Activated naive CD8-positive, alpha-beta T cell (primary cell): ENCODE measurements at regions not wholly inside any gene's neighbourhood (a gene's known extent, or its start where the extent isn't known, plus 50 kb on each side); places are given as distances from the start of the nearest gene placed in this dataset.

Source experiments
- H3K27ac Mint-ChIP-seq: one replicate; pipeline ENCODE4 v1.8.0; 2021; ENCODE audit warnings: mixed read lengths
- H3K27me3 Mint-ChIP-seq: one replicate; pipeline ENCODE4 v1.8.0; 2021; ENCODE audit warnings: mixed read lengths
- H3K36me3 Mint-ChIP-seq: one replicate; pipeline ENCODE4 v1.8.0; 2021; ENCODE audit warnings: mixed read lengths
- H3K4me1 Mint-ChIP-seq: one replicate; pipeline ENCODE4 v1.8.0; 2021; ENCODE audit warnings: low read depth, mixed read lengths
- H3K4me3 Mint-ChIP-seq: one replicate; pipeline ENCODE4 v1.8.0; 2021; ENCODE audit warnings: mild to moderate bottlenecking, mixed read lengths
- H3K9me3 Mint-ChIP-seq: one replicate; pipeline ENCODE4 v1.8.0; 2021; ENCODE audit warnings: low read depth, mixed read lengths

DNA sequence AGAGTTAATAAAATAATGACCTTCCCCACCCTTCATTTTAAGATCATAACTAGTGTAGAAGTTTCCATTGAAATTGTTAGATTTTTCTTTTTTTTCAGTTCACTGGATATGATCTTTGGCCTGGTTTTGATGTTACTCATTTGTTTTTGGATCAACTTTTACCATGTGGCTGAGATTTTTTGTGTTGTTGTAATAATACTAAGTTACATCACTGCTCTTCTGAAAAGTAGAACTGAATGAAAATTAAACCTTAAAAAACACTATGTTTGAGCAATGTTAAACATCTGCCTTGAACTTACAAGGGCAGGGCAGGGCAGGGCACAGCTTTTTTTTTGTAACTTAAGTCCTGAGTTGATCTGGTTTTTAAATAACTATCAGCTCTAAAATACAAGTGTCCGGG lies 204.8 kb upstream of the ADAMTS5 start:
- Mint-ChIP-seq H3K36me3 (no peaks in the 10 kb centered on the region), H3K9me3 (peaks cover 6% of the 10 kb centered on the region), H3K27me3 (no peaks in the 10 kb centered on the region), H3K27ac (no peak overlapping the region), H3K4me1 (no peaks in the 10 kb centered on the region), H3K4me3 (no peak overlapping the region)

DNA sequence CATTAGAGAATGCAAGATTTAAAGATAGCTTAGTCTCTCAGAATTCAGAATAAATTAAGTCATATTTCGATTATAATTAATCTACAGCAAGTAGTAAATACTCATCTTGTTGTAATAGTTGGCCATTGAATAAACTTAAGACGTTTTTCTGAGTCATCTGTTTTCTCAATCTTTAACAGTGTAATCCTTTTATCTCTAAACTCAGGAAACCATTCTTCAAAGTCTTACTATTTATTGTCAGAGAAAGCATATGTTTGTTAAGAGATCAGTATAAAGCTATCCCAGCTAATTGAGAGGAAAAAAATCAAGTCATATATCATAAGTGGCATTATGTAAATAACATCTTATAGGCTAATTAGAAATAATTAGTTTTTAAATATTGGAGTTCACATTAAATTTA lies 201.2 kb upstream of the ADAMTS5 start:
- Mint-ChIP-seq H3K36me3 (no peaks in the 10 kb centered on the region), H3K4me3 (no peak overlapping the region), H3K4me1 (no peaks in the 10 kb centered on the region), H3K27ac (no peak overlapping the region), H3K9me3 (peaks cover 6% of the 10 kb centered on the region), H3K27me3 (no peaks in the 10 kb centered on the region)

DNA sequence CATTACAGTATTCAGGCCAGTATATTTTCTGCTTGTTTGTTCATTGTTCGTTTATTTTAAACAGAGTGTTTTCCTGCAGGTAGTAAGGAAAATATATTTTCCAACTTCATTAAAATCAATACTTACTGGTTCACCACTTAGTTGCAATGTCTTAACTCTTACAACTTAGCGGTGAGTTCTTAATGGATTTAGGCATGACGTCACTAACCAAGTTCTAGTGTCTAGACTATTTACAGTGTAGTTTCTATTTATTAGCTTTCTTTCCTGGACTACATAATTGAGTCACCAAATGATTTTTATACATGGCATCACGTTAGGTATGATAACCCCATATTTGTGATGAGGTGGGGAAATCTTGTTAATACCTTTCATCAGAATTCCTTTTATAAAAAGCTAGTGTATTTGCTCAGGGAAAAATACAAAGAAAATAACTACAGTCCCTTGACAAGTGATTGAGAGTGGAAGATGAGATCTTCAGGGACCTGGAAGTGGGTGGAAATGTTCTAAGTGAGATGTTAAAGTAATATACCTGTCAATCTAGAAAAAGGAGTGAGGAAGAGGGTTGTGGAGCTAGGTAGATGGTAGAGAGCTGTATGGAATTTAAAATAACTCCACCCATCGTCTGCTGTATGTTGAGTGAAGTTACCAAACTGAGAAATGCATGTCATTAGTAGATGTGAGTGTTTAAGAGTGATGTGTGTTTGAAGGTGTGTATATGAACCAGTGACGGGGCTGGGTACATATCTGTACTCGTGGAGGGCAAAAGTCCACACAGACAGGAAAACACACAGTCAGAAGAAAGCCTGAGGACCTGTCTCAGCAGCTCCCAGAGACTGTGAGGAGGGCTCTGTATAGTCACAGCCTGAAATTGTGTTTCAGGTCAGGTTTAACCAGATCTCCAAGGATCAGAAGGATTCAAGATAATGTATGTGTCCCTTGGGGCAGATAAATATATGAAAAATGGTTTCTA lies 197.6 kb upstream of the ADAMTS5 start:
- no peak overlapping the region for H3K27ac Mint-ChIP-seq
- no peaks in the 10 kb centered on the region for H3K4me1 Mint-ChIP-seq
- H3K4me3 Mint-ChIP-seq, result no peak overlapping the region
- H3K9me3 Mint-ChIP-seq, result peaks cover 6% of the 10 kb centered on the region
- H3K27me3 Mint-ChIP-seq, result no peaks in the 10 kb centered on the region
- no peaks in the 10 kb centered on the region for H3K36me3 Mint-ChIP-seq

DNA sequence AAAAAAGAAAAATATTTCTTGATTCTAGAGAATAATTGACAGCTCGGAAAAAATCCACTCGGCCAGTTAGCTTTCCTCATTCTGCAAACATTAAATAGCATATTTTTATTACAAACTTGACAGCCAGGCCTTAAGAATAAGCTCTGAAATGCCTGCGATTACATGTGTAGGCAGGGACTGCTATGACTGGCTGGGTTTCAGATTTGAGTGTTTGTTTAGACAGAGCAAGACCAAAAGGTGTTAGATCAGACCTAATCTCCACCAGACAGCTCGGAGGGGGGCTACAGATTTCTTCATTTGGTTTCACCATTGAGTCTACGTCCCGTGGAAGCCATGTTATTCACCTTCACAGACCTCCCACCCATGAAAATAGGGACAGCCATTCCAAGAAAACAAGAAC lies 192.1 kb upstream of the ADAMTS5 start:
- H3K4me1 Mint-ChIP-seq, result no peaks in the 10 kb centered on the region
- H3K4me3 Mint-ChIP-seq, result no peak overlapping the region
- H3K27ac Mint-ChIP-seq, result no peak overlapping the region
- peaks cover 2% of the 10 kb centered on the region for H3K27me3 Mint-ChIP-seq
- no peaks in the 10 kb centered on the region for H3K36me3 Mint-ChIP-seq
- no peaks in the 10 kb centered on the region for H3K9me3 Mint-ChIP-seq

DNA sequence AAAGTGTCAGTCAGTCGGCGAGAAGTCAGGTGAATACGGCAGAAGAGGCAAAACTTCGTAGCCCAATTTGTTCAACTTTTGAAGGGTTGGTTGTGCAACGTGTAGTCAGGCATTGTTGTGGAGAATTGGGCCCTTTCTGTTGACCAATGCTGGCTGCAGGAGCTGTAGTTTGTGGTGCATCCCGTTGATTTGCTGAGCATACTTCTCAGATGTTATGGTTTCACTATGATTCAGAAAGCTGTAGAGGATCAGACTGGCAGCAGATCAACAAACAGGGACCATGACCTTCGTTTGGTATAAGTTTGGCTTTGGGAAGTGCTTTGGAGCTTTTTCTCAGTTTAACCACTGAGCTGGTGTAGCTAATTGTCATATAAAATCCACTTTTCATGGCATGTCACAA lies 190.2 kb upstream of the ADAMTS5 start:
- Mint-ChIP-seq H3K4me1 (no peaks in the 10 kb centered on the region), H3K27ac (no peak overlapping the region), H3K9me3 (peaks cover 3% of the 10 kb centered on the region), H3K27me3 (peaks cover 2% of the 10 kb centered on the region), H3K4me3 (no peak overlapping the region), H3K36me3 (no peaks in the 10 kb centered on the region)

DNA sequence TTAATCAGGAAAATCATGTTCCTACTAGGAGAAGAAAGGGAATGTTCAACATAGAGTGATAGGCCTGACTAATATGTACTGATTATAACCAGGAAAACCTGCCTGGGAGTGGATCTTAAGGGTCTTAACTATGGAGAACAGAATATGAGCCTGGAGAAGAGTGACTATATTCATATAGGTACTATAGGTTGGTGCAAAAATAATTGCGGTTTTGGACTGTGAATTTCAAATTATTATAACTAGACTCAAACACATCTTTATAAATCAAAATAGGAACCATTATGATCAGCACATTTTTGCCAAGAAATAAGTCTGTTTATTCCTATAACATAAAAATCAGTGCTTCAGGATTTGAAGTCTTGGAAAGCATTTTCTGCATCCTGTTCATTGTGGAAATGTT lies 189.8 kb upstream of the ADAMTS5 start:
- H3K4me1 Mint-ChIP-seq, result no peaks in the 10 kb centered on the region
- no peak overlapping the region for H3K4me3 Mint-ChIP-seq
- no peak overlapping the region for H3K27ac Mint-ChIP-seq
- H3K9me3 Mint-ChIP-seq, result peaks cover 3% of the 10 kb centered on the region
- peaks cover 2% of the 10 kb centered on the region for H3K27me3 Mint-ChIP-seq
- H3K36me3 Mint-ChIP-seq, result no peaks in the 10 kb centered on the region

DNA sequence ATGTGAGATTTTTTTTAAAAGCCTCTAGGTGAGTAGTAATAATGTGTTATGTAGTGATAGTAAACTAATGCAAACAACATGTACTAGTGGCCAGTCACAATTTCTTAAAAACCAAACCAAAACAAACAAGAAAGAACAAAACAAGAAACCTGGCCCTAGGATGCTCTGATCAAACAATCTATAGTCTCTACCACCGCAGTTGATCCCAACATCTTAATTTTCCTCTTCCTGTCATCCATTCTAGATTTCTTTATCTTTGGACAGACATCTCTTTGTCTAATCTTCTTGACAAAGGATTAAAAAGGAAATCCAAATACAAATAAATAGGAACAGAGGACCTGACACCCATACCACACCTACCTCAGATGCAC lies 188.2 kb upstream of the ADAMTS5 start:
- Mint-ChIP-seq H3K36me3 (no peaks in the 10 kb centered on the region), H3K4me3 (no peak overlapping the region), H3K9me3 (peaks cover 3% of the 10 kb centered on the region), H3K27ac (no peak overlapping the region), H3K27me3 (peaks cover 2% of the 10 kb centered on the region), H3K4me1 (no peaks in the 10 kb centered on the region)

DNA sequence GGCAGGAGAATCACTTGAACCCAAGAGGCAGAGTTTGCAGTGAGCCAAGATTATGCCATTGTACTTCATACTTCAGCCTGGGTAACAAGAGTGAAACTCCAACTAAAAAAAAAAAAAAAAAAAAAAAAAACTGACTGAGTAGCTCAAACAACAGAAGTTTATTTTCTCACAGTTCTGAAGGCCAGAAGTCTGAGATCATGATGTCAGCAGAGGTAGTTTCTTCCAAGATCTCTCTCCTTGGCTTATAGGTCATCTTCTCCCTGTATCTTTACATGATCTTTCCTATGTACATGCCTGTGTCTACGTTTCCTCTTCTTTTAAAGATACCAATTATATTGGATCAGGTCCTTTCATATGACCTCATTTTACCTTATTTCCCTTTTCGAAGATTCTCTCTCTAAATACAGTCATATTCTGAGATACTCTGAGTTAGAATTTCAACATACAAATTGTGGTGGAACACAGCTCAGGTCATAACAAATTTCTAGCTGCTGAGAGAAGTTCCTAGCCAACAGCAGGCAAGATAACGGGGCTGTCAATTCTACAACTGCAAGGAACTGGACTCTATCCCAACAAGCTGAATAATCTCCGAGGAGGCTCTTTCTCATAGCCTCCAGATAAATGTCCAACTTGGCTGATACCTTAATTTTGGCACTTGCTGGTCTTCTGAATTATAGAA lies 187.7 kb upstream of the ADAMTS5 start:
- H3K4me3 Mint-ChIP-seq, result no peak overlapping the region

DNA sequence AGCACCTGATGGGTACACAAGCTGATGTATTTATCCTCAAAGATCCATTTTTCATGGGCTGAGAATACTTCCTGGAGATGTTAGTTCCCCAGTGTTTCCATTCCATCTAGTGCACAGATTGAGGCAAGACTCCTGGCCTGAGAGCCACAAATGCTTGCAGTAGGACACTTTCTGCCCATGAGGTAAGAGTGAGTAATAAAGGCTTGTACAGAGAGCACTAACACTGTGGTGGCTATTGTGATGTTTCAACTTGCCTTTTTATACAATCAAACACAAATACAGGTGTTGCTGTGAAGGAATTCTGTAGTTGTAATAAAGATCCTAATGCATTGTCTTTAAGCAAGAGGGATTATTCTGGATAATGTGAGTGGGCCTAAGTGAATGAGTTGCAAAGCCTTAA lies 186.1 kb upstream of the ADAMTS5 start:
- H3K27ac Mint-ChIP-seq, result no peak overlapping the region
- H3K4me3 Mint-ChIP-seq, result no peak overlapping the region
- H3K4me1 Mint-ChIP-seq, result no peaks in the 10 kb centered on the region
- peaks cover 8% of the 10 kb centered on the region for H3K9me3 Mint-ChIP-seq
- no peaks in the 10 kb centered on the region for H3K36me3 Mint-ChIP-seq
- H3K27me3 Mint-ChIP-seq, result peaks cover 2% of the 10 kb centered on the region

More for the DNA sequence above, 187.7 kb upstream of the ADAMTS5 start:
- Mint-ChIP-seq H3K27ac (no peak overlapping the region), H3K36me3 (no peaks in the 10 kb centered on the region), H3K27me3 (peaks cover 2% of the 10 kb centered on the region), H3K4me1 (no peaks in the 10 kb centered on the region), H3K9me3 (peaks cover 3% of the 10 kb centered on the region)

DNA sequence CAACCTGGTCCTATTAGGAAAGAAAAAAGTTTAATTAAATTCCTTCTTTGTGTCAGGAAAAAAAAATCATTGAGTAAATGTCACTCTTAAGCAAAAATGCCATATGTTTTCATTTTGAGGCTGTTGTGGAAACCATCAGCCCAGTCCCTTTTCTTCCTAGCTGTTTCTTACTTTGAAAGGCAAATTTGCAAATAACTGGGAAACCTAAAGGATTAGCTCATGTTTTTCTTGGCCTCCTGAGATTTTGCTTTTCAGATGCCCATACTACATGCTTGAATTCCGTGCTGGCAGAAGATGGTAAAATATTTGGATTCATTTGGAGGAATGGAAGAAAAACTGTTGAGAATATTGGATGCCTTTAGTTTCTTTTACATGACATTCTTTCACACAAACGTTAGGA lies 182.1 kb upstream of the ADAMTS5 start:
- no peaks in the 10 kb centered on the region for H3K27me3 Mint-ChIP-seq
- H3K4me1 Mint-ChIP-seq, result no peaks in the 10 kb centered on the region
- no peaks in the 10 kb centered on the region for H3K36me3 Mint-ChIP-seq
- H3K9me3 Mint-ChIP-seq, result peaks cover 13% of the 10 kb centered on the region
- H3K4me3 Mint-ChIP-seq, result no peak overlapping the region
- H3K27ac Mint-ChIP-seq, result no peak overlapping the region

DNA sequence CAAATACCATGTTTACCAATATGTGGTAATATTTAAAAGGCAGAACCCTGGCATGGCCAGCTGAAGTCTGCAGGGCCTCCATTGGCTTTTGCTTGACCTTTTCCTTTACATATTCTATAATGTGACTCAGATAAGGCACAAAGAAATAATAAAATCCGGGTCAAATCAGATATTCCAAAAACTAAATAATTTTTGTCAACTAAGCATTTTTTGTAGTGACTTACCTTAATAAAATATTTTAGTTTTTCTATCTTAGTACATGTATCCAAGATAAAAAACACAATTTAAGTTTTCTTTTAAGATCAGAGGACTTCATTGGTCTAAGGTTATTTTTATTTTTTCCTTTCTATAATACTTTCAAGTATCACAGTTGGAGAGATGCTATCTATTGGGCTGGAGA lies 179.4 kb upstream of the ADAMTS5 start:
- Mint-ChIP-seq H3K4me3 (no peak overlapping the region), H3K4me1 (no peaks in the 10 kb centered on the region), H3K9me3 (peaks cover 10% of the 10 kb centered on the region), H3K27ac (no peak overlapping the region), H3K36me3 (no peaks in the 10 kb centered on the region), H3K27me3 (no peaks in the 10 kb centered on the region)

DNA sequence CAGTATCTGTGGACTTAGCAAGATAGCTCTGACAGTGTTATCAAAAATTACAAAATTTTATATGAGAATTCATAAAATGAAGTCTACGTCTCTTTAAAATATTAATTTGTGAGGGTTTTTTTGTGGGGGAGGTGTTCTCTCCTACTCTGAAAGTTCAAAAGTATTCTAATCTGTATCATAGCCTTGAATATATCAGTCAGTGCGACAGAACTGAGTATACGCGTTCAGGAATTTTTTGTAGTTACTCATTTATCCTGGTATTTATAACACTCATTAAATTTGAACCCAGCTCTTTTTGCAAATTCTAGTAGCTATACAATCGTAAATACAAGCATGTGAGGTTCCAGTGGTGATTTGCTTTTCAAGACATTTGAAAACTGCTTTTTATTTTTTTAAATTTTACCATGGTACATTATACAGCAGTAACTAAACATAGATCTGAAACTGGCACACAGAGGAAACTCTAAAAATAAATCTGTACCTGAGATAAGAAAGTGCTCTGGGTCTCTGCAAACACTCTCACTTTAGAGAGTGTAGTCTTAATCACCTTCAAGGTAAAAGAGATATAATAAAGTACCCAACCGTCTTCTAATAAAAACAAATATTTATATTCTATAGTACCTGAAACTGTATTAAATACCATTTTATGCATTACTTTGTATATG lies 178.4 kb upstream of the ADAMTS5 start:
- no peaks in the 10 kb centered on the region for H3K36me3 Mint-ChIP-seq
- H3K4me3 Mint-ChIP-seq, result no peak overlapping the region
- no peaks in the 10 kb centered on the region for H3K4me1 Mint-ChIP-seq
- H3K9me3 Mint-ChIP-seq, result peaks cover 10% of the 10 kb centered on the region
- no peak overlapping the region for H3K27ac Mint-ChIP-seq
- no peaks in the 10 kb centered on the region for H3K27me3 Mint-ChIP-seq

DNA sequence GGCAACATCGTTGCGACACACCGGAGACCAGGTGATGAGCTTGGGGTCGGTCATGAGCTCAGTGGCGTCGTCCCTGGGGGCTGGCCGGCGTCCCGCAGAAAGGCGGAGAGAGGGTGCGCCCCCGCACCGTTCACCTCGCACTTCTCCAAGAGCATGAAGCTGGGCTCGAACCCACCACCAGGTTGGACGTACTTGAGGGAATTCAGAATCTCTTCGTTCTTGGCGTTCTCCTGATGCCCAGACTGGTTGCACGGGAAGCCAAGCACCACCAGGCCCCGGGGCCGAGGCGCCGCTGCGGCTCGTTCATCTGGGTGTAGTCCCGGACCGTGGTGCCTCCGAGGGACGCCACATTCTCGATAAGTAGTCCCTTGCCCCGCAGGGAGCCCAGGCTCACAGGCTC lies 176.6 kb upstream of the ADAMTS5 start:
- no peaks in the 10 kb centered on the region for H3K4me1 Mint-ChIP-seq
- no peak overlapping the region for H3K4me3 Mint-ChIP-seq
- peaks cover 10% of the 10 kb centered on the region for H3K9me3 Mint-ChIP-seq
- no peaks in the 10 kb centered on the region for H3K27me3 Mint-ChIP-seq
- H3K27ac Mint-ChIP-seq, result no peak overlapping the region
- no peaks in the 10 kb centered on the region for H3K36me3 Mint-ChIP-seq

DNA sequence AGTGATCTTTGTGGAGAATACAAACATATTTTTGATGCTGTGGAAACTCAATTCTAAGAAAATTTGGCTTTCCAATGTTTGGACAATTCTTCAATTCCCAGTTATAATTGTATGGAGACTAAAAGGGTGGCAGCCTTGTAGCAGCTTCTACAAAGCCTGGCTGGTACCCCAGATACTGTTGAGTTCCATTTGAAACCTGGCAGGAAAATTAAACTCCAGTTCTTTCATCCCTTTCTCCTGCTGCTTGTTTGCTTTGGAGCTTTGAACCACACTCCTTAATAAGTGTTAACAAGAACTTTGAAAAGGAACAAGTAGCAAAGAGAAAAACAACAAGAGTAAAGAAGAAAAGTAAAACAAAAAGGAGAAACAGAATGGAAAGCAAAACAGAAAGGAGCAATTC lies 172.6 kb upstream of the ADAMTS5 start:
- Mint-ChIP-seq H3K27ac (no peak overlapping the region), H3K36me3 (no peaks in the 10 kb centered on the region), H3K9me3 (peaks cover 2% of the 10 kb centered on the region), H3K27me3 (no peaks in the 10 kb centered on the region), H3K4me1 (no peaks in the 10 kb centered on the region), H3K4me3 (no peak overlapping the region)

DNA sequence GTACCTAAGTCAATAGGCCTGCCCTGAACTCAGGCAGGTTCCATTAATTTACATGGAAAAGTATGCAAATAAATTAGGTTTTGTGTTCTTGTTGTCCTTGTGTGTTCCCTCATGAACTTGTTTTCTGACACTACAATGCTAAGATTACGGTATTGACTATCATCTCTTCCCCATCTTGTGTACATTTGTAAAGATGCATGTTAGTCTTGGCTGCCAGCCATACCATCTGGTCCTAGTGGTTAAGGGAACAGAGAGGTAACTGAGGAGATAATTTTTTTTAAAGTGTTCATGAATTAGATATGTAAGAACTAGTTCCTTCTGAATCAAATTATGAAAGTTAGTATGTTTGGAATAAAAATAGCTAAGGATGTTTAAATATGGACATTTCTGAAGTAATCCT lies 167.6 kb upstream of the ADAMTS5 start:
- Mint-ChIP-seq H3K27ac (no peak overlapping the region), H3K9me3 (no peaks in the 10 kb centered on the region), H3K36me3 (no peaks in the 10 kb centered on the region), H3K4me3 (no peak overlapping the region), H3K27me3 (no peaks in the 10 kb centered on the region), H3K4me1 (no peaks in the 10 kb centered on the region)
